Karpas-422 (cell line): ENCODE measurements at regions not wholly inside any gene's neighbourhood (a gene's known extent, or its start where the extent isn't known, plus 50 kb on each side); places are given as distances from the start of the nearest gene placed in this dataset.

ENCODE experiments used
- DNase-seq: peaks from one replicate; pipeline ENCODE4 v3.0.0-alpha.2; 2015
- H2AFZ ChIP-seq: fragments of 200-600 bp; sonication (generic); 2 replicates; pipeline ENCODE4 v1.6.1; 2014; ENCODE audit warnings: antibody characterized with exemption, low read length, mixed read lengths
- H3K27ac ChIP-seq: fragments of 200-600 bp; sonication (generic); 2 replicates; pipeline ENCODE4 v1.5.1; 2014; ENCODE audit warnings: mild to moderate bottlenecking, low read length, moderate library complexity
- H3K27me3 ChIP-seq: fragments of 200-600 bp; sonication (generic); 2 replicates; pipeline ENCODE4 v1.6.1; 2014; ENCODE audit warnings: low read length, mixed read lengths
- H3K36me3 ChIP-seq: fragments of 200-600 bp; sonication (generic); 2 replicates; pipeline ENCODE4 v1.6.1; 2014; ENCODE audit warnings: low read length, mixed read lengths; ENCODE audit not compliant: insufficient read depth
- H3K4me1 ChIP-seq: fragments of 200-600 bp; sonication (generic); 2 replicates; pipeline ENCODE4 v1.6.1; 2014; ENCODE audit warnings: mild to moderate bottlenecking, low read length, mixed read lengths
- H3K4me2 ChIP-seq: fragments of 200-600 bp; sonication (generic); 2 replicates; pipeline ENCODE4 v1.6.1; 2014; ENCODE audit warnings: low read length, low read depth, mild to moderate bottlenecking; ENCODE audit not compliant: poor library complexity, severe bottlenecking
- H3K4me3 ChIP-seq: fragments of 200-600 bp; sonication (generic); 2 replicates; pipeline ENCODE4 v1.5.1; 2014; ENCODE audit warnings: mild to moderate bottlenecking, antibody characterized with exemption, low read length, mixed read lengths
- H3K79me2 ChIP-seq: fragments of 200-600 bp; sonication (generic); 2 replicates; pipeline ENCODE4 v1.6.1; 2014; ENCODE audit warnings: mild to moderate bottlenecking, low read length, mixed read lengths
- H3K9ac ChIP-seq: fragments of 200-600 bp; sonication (generic); 2 replicates; pipeline ENCODE4 v1.6.0; 2014; ENCODE audit warnings: low read length
- H3K9me2 ChIP-seq: fragments of 200-600 bp; sonication (generic), shearing (Covaris generic); replicated peaks from 2 replicates; pipeline ENCODE4 v1.6.0; 2014; ENCODE audit warnings: mild to moderate bottlenecking, low read length, moderate library complexity; ENCODE audit not compliant: insufficient read depth
- H3K9me3 ChIP-seq: fragments of 300-700, 200-600 bp; sonication (generic); 2 replicates; pipeline ENCODE4 v1.6.1; 2014; ENCODE audit warnings: low read length, mixed read lengths
- H4K20me1 ChIP-seq: fragments of 200-600 bp; sonication (generic); 2 replicates; pipeline ENCODE4 v1.6.1; 2014; ENCODE audit warnings: mild to moderate bottlenecking, antibody characterized with exemption, low read length, low read depth; ENCODE audit not compliant: insufficient read depth

GRCh38 chr20:7196481-7196880 is 429.0 kb downstream of the BMP2 start:
- H3K9ac ChIP-seq = no peak overlapping the region
- no peak overlapping the region for H3K4me2 ChIP-seq
- no peak overlapping the region for H3K27ac ChIP-seq
- H2AFZ ChIP-seq = no peak overlapping the region
- H4K20me1 ChIP-seq = no peaks in the 10 kb centered on the region
- no peaks in the 10 kb centered on the region for H3K4me1 ChIP-seq
- no peak for DNase-seq
- H3K27me3 ChIP-seq = no peaks in the 10 kb centered on the region
- H3K9me2 ChIP-seq = no peaks in the 10 kb centered on the region
- no peaks in the 10 kb centered on the region for H3K79me2 ChIP-seq
- no peaks in the 10 kb centered on the region for H3K36me3 ChIP-seq
- H3K4me3 ChIP-seq = no peak overlapping the region
- H3K9me3 ChIP-seq = peaks cover 15% of the 10 kb centered on the region

GRCh38 chr20:7199861-7200260 is 432.4 kb downstream of the BMP2 start:
- Histone ChIP-seq H3K4me2 (no peak overlapping the region), H2AFZ (no peak overlapping the region), H3K4me1 (no peaks in the 10 kb centered on the region), H3K9me2 (no peaks in the 10 kb centered on the region), H3K9ac (no peak overlapping the region), H3K27me3 (no peaks in the 10 kb centered on the region), H3K9me3 (peaks cover 8% of the 10 kb centered on the region), H3K27ac (no peak overlapping the region), H3K36me3 (no peaks in the 10 kb centered on the region), H4K20me1 (no peaks in the 10 kb centered on the region), H3K4me3 (no peak overlapping the region), H3K79me2 (no peaks in the 10 kb centered on the region)
- DNase-seq = no peak

GRCh38 chr20:7207186-7207798 is 439.8 kb downstream of the BMP2 start:
- Histone ChIP-seq H3K4me3 (no peak overlapping the region), H3K79me2 (no peaks in the 10 kb centered on the region), H3K27me3 (no peaks in the 10 kb centered on the region), H3K9ac (no peak overlapping the region), H3K9me3 (peaks cover 26% of the 10 kb centered on the region), H3K9me2 (no peaks in the 10 kb centered on the region), H4K20me1 (no peaks in the 10 kb centered on the region), H3K4me2 (no peak overlapping the region), H2AFZ (no peak overlapping the region), H3K4me1 (no peaks in the 10 kb centered on the region), H3K36me3 (no peaks in the 10 kb centered on the region), H3K27ac (no peak overlapping the region)
- no peak for DNase-seq

GRCh38 chr20:7210910-7211309 is 443.4 kb downstream of the BMP2 start:
- no peaks in the 10 kb centered on the region for H3K79me2 ChIP-seq
- no peaks in the 10 kb centered on the region for H3K36me3 ChIP-seq
- H3K4me1 ChIP-seq = no peaks in the 10 kb centered on the region
- H3K9me3 ChIP-seq = peaks cover 34% of the 10 kb centered on the region
- no peak for DNase-seq
- H3K4me2 ChIP-seq = no peak overlapping the region
- H3K4me3 ChIP-seq = no peak overlapping the region
- H3K9ac ChIP-seq = no peak overlapping the region
- H3K9me2 ChIP-seq = no peaks in the 10 kb centered on the region
- H2AFZ ChIP-seq = no peak overlapping the region
- H4K20me1 ChIP-seq = no peaks in the 10 kb centered on the region
- H3K27ac ChIP-seq = no peak overlapping the region
- H3K27me3 ChIP-seq = no peaks in the 10 kb centered on the region

GRCh38 chr20:7214081-7214740 is 446.7 kb downstream of the BMP2 start:
- DNase-seq = no peak
- no peak overlapping the region for H2AFZ ChIP-seq
- H4K20me1 ChIP-seq = no peaks in the 10 kb centered on the region
- no peaks in the 10 kb centered on the region for H3K79me2 ChIP-seq
- no peak overlapping the region for H3K9ac ChIP-seq
- H3K4me1 ChIP-seq = no peaks in the 10 kb centered on the region
- H3K36me3 ChIP-seq = no peaks in the 10 kb centered on the region
- no peak overlapping the region for H3K27ac ChIP-seq
- no peaks in the 10 kb centered on the region for H3K9me2 ChIP-seq
- H3K4me3 ChIP-seq = no peak overlapping the region
- H3K4me2 ChIP-seq = no peak overlapping the region
- H3K9me3 ChIP-seq = peaks cover 42% of the 10 kb centered on the region
- H3K27me3 ChIP-seq = no peaks in the 10 kb centered on the region

GRCh38 chr20:7217606-7218005 is 450.1 kb downstream of the BMP2 start:
- no peaks in the 10 kb centered on the region for H3K36me3 ChIP-seq

GRCh38 chr20:7220755-7221154 is 453.3 kb downstream of the BMP2 start:
- H3K27ac ChIP-seq = no peak overlapping the region
- H3K36me3 ChIP-seq = no peaks in the 10 kb centered on the region
- no peak overlapping the region for H3K4me2 ChIP-seq
- no peaks in the 10 kb centered on the region for H3K27me3 ChIP-seq
- H3K4me1 ChIP-seq = no peaks in the 10 kb centered on the region
- no peak overlapping the region for H3K9ac ChIP-seq
- no peaks in the 10 kb centered on the region for H3K9me2 ChIP-seq
- H2AFZ ChIP-seq = no peak overlapping the region
- H3K4me3 ChIP-seq = no peak overlapping the region
- H3K9me3 ChIP-seq = peaks cover 40% of the 10 kb centered on the region
- DNase-seq = no peak
- no peaks in the 10 kb centered on the region for H3K79me2 ChIP-seq
- no peaks in the 10 kb centered on the region for H4K20me1 ChIP-seq

More at GRCh38 chr20:7217606-7218005, 450.1 kb downstream of the BMP2 start:
- DNase-seq = no peak
- H3K79me2 ChIP-seq = no peaks in the 10 kb centered on the region
- no peak overlapping the region for H3K4me3 ChIP-seq
- H3K9me3 ChIP-seq = peaks cover 34% of the 10 kb centered on the region
- no peak overlapping the region for H3K27ac ChIP-seq
- no peak overlapping the region for H2AFZ ChIP-seq
- H3K9me2 ChIP-seq = no peaks in the 10 kb centered on the region
- no peaks in the 10 kb centered on the region for H4K20me1 ChIP-seq
- H3K4me1 ChIP-seq = no peaks in the 10 kb centered on the region
- no peak overlapping the region for H3K9ac ChIP-seq
- H3K27me3 ChIP-seq = no peaks in the 10 kb centered on the region
- no peak overlapping the region for H3K4me2 ChIP-seq

- Histone ChIP-seq H3K36me3 (no peaks in the 10 kb centered on the region), H3K9ac (no peak overlapping the region), H3K4me3 (no peak overlapping the region), H3K4me1 (no peaks in the 10 kb centered on the region), H3K9me2 (no peaks in the 10 kb centered on the region), H3K27me3 (no peaks in the 10 kb centered on the region), H3K4me2 (no peak overlapping the region), H3K9me3 (peaks cover 40% of the 10 kb centered on the region), H3K27ac (no peak overlapping the region), H4K20me1 (no peaks in the 10 kb centered on the region), H3K79me2 (no peaks in the 10 kb centered on the region), H2AFZ (no peak overlapping the region)
- no peak for DNase-seq
These were observed 458.7 kb downstream of the BMP2 start for GRCh38 chr20:7226156-7226555.
